ENCODE measurements at regions not wholly inside any gene's neighbourhood (a gene's known extent, or its start where the extent isn't known, plus 50 kb on each side); places are given as distances from the start of the nearest gene placed in this dataset.

GRCh38 chr1:234915924-234916675 is 212.5 kb downstream of the TOMM20 start:
- TF ChIP-seq RXRA (IDR thresholded peaks at IDR 0.05; ENCODE audit: borderline replicate concordance, low read depth) (no peak), EP300 (IDR thresholded peaks at IDR 0.05; ENCODE audit: borderline replicate concordance in 1 of 2, low read depth in 1 of 2, low read length in 1 of 2) (no peak), YY1 (IDR thresholded peaks at IDR 0.05; ENCODE audit: low read depth) (no peak), RCOR1 (IDR thresholded peaks at IDR 0.05; ENCODE audit: low read length) (no peak), RAD21 (IDR thresholded peaks at IDR 0.05; ENCODE audit: low read length) (no peak), MAX (IDR thresholded peaks at IDR 0.05; ENCODE audit: low read depth) (no peak), USF2 (IDR thresholded peaks at IDR 0.05; ENCODE audit: borderline replicate concordance, low read depth, low read length) (no peak), TAF1 (IDR thresholded peaks at IDR 0.05; ENCODE audit: borderline replicate concordance, low read depth, low read length) (no peak), MXI1 (IDR thresholded peaks at IDR 0.05; ENCODE audit: low read depth, low read length) (no peak), RFX5 (IDR thresholded peaks at IDR 0.05; ENCODE audit: low read length) (no peak), POLR2AphosphoS5 (IDR thresholded peaks at IDR 0.05; ENCODE audit: low read depth, low read length) (no peak)
- TF ChIP-seq, protein P1, sequence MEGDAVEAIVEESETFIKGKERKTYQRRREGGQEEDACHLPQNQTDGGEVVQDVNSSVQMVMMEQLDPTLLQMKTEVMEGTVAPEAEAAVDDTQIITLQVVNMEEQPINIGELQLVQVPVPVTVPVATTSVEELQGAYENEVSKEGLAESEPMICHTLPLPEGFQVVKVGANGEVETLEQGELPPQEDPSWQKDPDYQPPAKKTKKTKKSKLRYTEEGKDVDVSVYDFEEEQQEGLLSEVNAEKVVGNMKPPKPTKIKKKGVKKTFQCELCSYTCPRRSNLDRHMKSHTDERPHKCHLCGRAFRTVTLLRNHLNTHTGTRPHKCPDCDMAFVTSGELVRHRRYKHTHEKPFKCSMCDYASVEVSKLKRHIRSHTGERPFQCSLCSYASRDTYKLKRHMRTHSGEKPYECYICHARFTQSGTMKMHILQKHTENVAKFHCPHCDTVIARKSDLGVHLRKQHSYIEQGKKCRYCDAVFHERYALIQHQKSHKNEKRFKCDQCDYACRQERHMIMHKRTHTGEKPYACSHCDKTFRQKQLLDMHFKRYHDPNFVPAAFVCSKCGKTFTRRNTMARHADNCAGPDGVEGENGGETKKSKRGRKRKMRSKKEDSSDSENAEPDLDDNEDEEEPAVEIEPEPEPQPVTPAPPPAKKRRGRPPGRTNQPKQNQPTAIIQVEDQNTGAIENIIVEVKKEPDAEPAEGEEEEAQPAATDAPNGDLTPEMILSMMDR (IDR thresholded peaks at IDR 0.05), result no peak
- TF ChIP-seq, protein P2, sequence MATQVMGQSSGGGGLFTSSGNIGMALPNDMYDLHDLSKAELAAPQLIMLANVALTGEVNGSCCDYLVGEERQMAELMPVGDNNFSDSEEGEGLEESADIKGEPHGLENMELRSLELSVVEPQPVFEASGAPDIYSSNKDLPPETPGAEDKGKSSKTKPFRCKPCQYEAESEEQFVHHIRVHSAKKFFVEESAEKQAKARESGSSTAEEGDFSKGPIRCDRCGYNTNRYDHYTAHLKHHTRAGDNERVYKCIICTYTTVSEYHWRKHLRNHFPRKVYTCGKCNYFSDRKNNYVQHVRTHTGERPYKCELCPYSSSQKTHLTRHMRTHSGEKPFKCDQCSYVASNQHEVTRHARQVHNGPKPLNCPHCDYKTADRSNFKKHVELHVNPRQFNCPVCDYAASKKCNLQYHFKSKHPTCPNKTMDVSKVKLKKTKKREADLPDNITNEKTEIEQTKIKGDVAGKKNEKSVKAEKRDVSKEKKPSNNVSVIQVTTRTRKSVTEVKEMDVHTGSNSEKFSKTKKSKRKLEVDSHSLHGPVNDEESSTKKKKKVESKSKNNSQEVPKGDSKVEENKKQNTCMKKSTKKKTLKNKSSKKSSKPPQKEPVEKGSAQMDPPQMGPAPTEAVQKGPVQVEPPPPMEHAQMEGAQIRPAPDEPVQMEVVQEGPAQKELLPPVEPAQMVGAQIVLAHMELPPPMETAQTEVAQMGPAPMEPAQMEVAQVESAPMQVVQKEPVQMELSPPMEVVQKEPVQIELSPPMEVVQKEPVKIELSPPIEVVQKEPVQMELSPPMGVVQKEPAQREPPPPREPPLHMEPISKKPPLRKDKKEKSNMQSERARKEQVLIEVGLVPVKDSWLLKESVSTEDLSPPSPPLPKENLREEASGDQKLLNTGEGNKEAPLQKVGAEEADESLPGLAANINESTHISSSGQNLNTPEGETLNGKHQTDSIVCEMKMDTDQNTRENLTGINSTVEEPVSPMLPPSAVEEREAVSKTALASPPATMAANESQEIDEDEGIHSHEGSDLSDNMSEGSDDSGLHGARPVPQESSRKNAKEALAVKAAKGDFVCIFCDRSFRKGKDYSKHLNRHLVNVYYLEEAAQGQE (IDR thresholded peaks at IDR 0.05; ENCODE audit: low read depth, low read length), result no peak

Data from SK-N-SH (cell line).